Endothelial cell of umbilical vein (primary cell): ENCODE measurements at regions not wholly inside any gene's neighbourhood (a gene's known extent, or its start where the extent isn't known, plus 50 kb on each side); places are given as distances from the start of the nearest gene placed in this dataset.

ENCODE experiments used
- BruUV-seq: library from RNA; stranded (reverse); fragments of 400-500 nt; replicated peaks from 2 replicates; lab custom pipeline; 2021; lab: Mats Ljungman, UMichigan
- CTCF ChIA-PET: fragments of 300-600, 350-600 bp; sonication (Branson Sonifier 250); formaldehyde crosslinking; loops from one replicate; lab custom pipeline; 2021; ENCODE audit warnings: antibody characterized with exemption, inconsistent platforms; lab: Charles Lee
- POLR2A ChIA-PET: fragments of 300-600, 350-600 bp; sonication (Branson Sonifier 250); formaldehyde crosslinking; loops from one replicate; lab custom pipeline; 2021; ENCODE audit warnings: antibody characterized with exemption, inconsistent platforms; lab: Charles Lee
- DNase-seq: peaks from one replicate; pipeline ENCODE4 v3.0.0-alpha.2; 2011; ENCODE audit warnings: low read depth, low spot score
- FAIRE-seq: peaks from 2 replicates; lab custom pipeline; 2011; peaks lifted over from hg19 to GRCh38; lab: Jason Lieb, UNC
- H2AFZ ChIP-seq: 2 replicates; pipeline ENCODE4 v1.6.0; 2012; ENCODE audit warnings: low read depth, low read length, control low read depth, inconsistent platforms
- H3K27ac ChIP-seq: 2 replicates; pipeline ENCODE4 v1.5.1; 2011; ENCODE audit warnings: low read depth, mild to moderate bottlenecking, control low read depth, low read length, moderate library complexity; ENCODE audit not compliant: insufficient read depth
- H3K27me3 ChIP-seq, 2 experiments: 2 replicates each; pipeline versions ENCODE4 v1.6.0 to v1.6.1; 2011; ENCODE audit warnings: low read length in 2 of 2, mixed read lengths in 1 of 2; ENCODE audit not compliant: control insufficient read depth in 2 of 2, insufficient read depth in 2 of 2
- H3K36me3 ChIP-seq, 2 experiments: 2 replicates in 1 of 2; 3 replicates in 1 of 2; pipeline ENCODE4 v1.5.1; 2011; ENCODE audit warnings: low read length in 2 of 2, mild to moderate bottlenecking in 1 of 2, moderate library complexity in 1 of 2; ENCODE audit not compliant: control insufficient read depth in 2 of 2, insufficient read depth in 2 of 2; ENCODE audit errors: extremely low read depth in 1 of 2
- H3K4me1 ChIP-seq: 3 replicates; pipeline ENCODE4 v1.5.1; 2011; ENCODE audit warnings: mild to moderate bottlenecking, low read length; ENCODE audit not compliant: control insufficient read depth, insufficient read depth; ENCODE audit errors: extremely low read depth
- H3K4me2 ChIP-seq: 2 replicates; pipeline ENCODE4 v1.6.1; 2011; ENCODE audit warnings: low read length, control low read depth, mixed read lengths; ENCODE audit not compliant: insufficient read depth
- H3K4me3 ChIP-seq, 3 experiments: fragments of 200-600 bp in 1 of 3; sonication (generic), shearing (Covaris generic) in 1 of 3; replicated peaks in 1 of 3; 2 replicates each; pipeline ENCODE4 v1.5.1; 2011 to 2016; ENCODE audit warnings: control low read depth in 3 of 3, low read length in 3 of 3, mild to moderate bottlenecking in 2 of 3, inconsistent platforms in 1 of 3, low read depth in 1 of 3, moderate library complexity in 1 of 3; ENCODE audit not compliant: insufficient read depth in 1 of 3
- H3K79me2 ChIP-seq: 2 replicates; pipeline ENCODE4 v1.6.0; 2012; ENCODE audit warnings: low read length, inconsistent platforms; ENCODE audit not compliant: control insufficient read depth, insufficient read depth
- H3K9ac ChIP-seq: replicated peaks from 2 replicates; pipeline ENCODE3; 2011; ENCODE audit warnings: low read length, control low read depth; ENCODE audit not compliant: insufficient read depth; ENCODE audit errors: extremely low read depth
- H3K9me1 ChIP-seq: replicated peaks from 3 replicates; pipeline ENCODE4 v1.6.0; 2011; ENCODE audit warnings: mild to moderate bottlenecking, low read length; ENCODE audit not compliant: control insufficient read depth, insufficient read depth; ENCODE audit errors: extremely low read depth
- H3K9me3 ChIP-seq: replicated peaks from 2 replicates; pipeline ENCODE4 v1.5.1; 2012; ENCODE audit warnings: low read length, inconsistent platforms; ENCODE audit not compliant: control insufficient read depth, insufficient read depth
- H4K20me1 ChIP-seq: replicated peaks from 2 replicates; pipeline ENCODE3; 2011; ENCODE audit warnings: mild to moderate bottlenecking, low read length; ENCODE audit not compliant: control insufficient read depth, insufficient read depth; ENCODE audit errors: extremely low read depth
- EZH2 ChIP-seq: IDR thresholded peaks from 2 replicates; pipeline ENCODE4 v1.6.1; 2012; ENCODE audit warnings: borderline replicate concordance, low read depth, mild to moderate bottlenecking, moderate library complexity, low read length, inconsistent platforms; ENCODE audit not compliant: severe bottlenecking
- FOS ChIP-seq: IDR thresholded peaks from 2 replicates; pipeline ENCODE4 v1.6.1; 2011; ENCODE audit warnings: mild to moderate bottlenecking, low read length, moderate library complexity, borderline replicate concordance; ENCODE audit not compliant: insufficient read depth
- GATA2 ChIP-seq: IDR thresholded peaks from 2 replicates; pipeline ENCODE4 v1.7.0; 2011; ENCODE audit warnings: low read depth, mild to moderate bottlenecking, moderate library complexity, mixed read lengths, low read length; ENCODE audit not compliant: insufficient read length, insufficient read depth
- JUN ChIP-seq: IDR thresholded peaks from 2 replicates; pipeline ENCODE4 v1.6.1; 2011; ENCODE audit warnings: borderline replicate concordance, low read depth; ENCODE audit not compliant: insufficient read length, insufficient read depth
- MYC ChIP-seq: IDR thresholded peaks from one replicate; pipeline ENCODE4 v1.6.1; 2011; ENCODE audit warnings: mild to moderate bottlenecking, low read depth, low read length
- POLR2A ChIP-seq: IDR thresholded peaks from 2 replicates; pipeline ENCODE4 v1.6.1; 2012; ENCODE audit warnings: low read depth, mild to moderate bottlenecking, control low read depth, low read length
- POLR2AphosphoS5 ChIP-seq: IDR thresholded peaks from 2 replicates; pipeline ENCODE4 v1.6.1; 2012; ENCODE audit warnings: low read depth, mild to moderate bottlenecking, control low read depth, low read length, moderate library complexity; ENCODE audit not compliant: insufficient read depth
- dilution Hi-C: fragments of 300-500 bp; cut with MboI; formaldehyde crosslinking; loops from one replicate; pipeline ENCODE4 v1.15.0; 2019; ENCODE audit warnings: low sequenced_read_pairs; ENCODE audit not compliant: extremely low pct_ligation_motif_present
- intact Hi-C: fragments of 100-400 bp; cut with micrococcal nuclease; formaldehyde crosslinking; loops from one replicate; pipeline ENCODE4 v1.10.0; 2022
- TF ChIP-seq, protein P1 (sequence below): IDR thresholded peaks from 2 replicates; pipeline ENCODE4 v1.6.1; 2011; ENCODE audit not compliant: insufficient read depth, insufficient read length
- TF ChIP-seq, protein P2 (sequence below), 2 donors: IDR thresholded peaks; 1 replicate in 1 of 2; 2 replicates in 1 of 2; pipeline ENCODE4 v1.5.1; 2011; ENCODE audit warnings: low read length in 2 of 2, mild to moderate bottlenecking in 2 of 2, moderate library complexity in 2 of 2, control low read depth in 1 of 2, inconsistent platforms in 1 of 2, low read depth in 1 of 2; ENCODE audit not compliant: insufficient read depth in 1 of 2; ENCODE audit errors: extremely low read depth in 1 of 2

DNA sequence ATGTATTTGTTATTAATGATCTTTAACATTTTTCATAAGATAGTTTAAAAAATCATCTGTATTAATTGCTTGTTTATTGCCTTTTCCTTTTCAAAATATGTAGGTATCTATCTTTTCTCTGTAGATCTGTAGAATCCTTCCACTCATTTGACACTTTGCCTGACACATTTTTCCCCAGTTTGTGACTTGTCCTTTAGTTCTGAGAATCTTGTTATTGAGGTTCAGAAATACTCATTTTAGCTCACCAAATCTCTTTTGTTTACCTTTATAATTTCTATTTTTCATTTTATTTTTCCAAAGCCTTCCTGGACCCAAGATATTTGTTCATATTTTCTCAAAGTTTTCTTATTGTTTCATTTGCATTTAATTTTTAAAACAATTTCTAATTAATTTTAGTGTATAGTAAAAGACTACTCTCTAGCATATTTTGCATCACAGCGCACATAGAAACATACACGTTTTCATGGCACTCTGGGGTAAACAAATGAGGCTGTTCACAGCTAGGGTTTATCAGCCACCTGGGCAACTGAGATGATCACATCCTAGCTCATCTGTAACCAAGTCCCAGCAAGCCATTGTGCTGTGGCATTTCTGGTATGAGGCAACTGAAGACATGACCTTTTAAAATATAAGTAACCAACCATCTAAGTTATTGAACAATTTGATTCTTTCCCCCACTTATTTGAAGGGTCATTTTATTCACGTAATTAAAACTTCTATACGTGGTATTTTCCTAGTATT is 275.7 kb downstream of the ADGB start:
- FAIRE-seq (no peak), DNase-seq (no peak)
- dilution Hi-C loops (no loop called here), intact Hi-C loops (no loop called here)
- Histone ChIP-seq H3K9ac (no peak overlapping the region), H3K27me3 (no peaks in the 10 kb centered on the region), H4K20me1 (no peaks in the 10 kb centered on the region), H3K79me2 (no peaks in the 10 kb centered on the region), H2AFZ (no peak overlapping the region), H3K4me2 (no peak overlapping the region), H3K9me1 (no peaks in the 10 kb centered on the region), H3K36me3 (no peaks in the 10 kb centered on the region), H3K4me1 (no peaks in the 10 kb centered on the region), H3K27ac (no peak overlapping the region), H3K4me3 (no peak overlapping the region), H3K9me3 (no peaks in the 10 kb centered on the region)
- TF ChIP-seq, protein P1, sequence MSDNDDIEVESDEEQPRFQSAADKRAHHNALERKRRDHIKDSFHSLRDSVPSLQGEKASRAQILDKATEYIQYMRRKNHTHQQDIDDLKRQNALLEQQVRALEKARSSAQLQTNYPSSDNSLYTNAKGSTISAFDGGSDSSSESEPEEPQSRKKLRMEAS, result no peak
- TF ChIP-seq MYC, result no peak
- CTCF ChIA-PET, result no interaction called here
- POLR2A ChIA-PET, result no interaction called here
- no TSS peak for BruUV-seq

DNA sequence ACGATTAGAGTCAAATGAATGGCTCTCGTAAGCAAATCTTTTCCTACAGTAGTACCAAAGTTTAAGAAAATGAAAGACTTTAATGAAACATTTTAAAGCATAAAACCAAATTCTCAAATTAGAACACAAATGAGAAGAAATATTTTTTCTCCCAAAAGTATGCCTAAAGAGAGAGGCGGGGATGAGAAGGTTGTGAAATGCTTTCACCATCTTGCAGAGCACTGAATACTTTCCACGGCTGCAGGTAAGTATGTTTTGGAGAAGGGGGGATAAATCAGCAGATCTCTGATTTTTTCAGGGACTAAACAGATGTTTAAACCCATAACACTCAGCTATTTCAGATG is 277.1 kb downstream of the ADGB start:
- no peak for DNase-seq
- Histone ChIP-seq H2AFZ (no peak overlapping the region), H3K27me3 (no peaks in the 10 kb centered on the region), H3K79me2 (no peaks in the 10 kb centered on the region), H3K36me3 (no peaks in the 10 kb centered on the region), H3K4me1 (no peaks in the 10 kb centered on the region), H3K9ac (no peak overlapping the region), H3K4me3 (no peak overlapping the region), H3K4me2 (no peak overlapping the region), H3K27ac (no peak overlapping the region), H3K9me3 (no peaks in the 10 kb centered on the region), H3K9me1 (no peaks in the 10 kb centered on the region), H4K20me1 (no peaks in the 10 kb centered on the region)
- POLR2A ChIA-PET, result no interaction called here
- TF ChIP-seq, protein P1, result no peak
- no peak for TF ChIP-seq MYC
- TF ChIP-seq POLR2A, result no peak
- TF ChIP-seq GATA2, result no peak
- no peak for TF ChIP-seq POLR2AphosphoS5
- TF ChIP-seq EZH2, result no peak
- TF ChIP-seq, protein P2, sequence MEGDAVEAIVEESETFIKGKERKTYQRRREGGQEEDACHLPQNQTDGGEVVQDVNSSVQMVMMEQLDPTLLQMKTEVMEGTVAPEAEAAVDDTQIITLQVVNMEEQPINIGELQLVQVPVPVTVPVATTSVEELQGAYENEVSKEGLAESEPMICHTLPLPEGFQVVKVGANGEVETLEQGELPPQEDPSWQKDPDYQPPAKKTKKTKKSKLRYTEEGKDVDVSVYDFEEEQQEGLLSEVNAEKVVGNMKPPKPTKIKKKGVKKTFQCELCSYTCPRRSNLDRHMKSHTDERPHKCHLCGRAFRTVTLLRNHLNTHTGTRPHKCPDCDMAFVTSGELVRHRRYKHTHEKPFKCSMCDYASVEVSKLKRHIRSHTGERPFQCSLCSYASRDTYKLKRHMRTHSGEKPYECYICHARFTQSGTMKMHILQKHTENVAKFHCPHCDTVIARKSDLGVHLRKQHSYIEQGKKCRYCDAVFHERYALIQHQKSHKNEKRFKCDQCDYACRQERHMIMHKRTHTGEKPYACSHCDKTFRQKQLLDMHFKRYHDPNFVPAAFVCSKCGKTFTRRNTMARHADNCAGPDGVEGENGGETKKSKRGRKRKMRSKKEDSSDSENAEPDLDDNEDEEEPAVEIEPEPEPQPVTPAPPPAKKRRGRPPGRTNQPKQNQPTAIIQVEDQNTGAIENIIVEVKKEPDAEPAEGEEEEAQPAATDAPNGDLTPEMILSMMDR (IDR thresholded peaks at IDR 0.05; ENCODE audit: extremely low read depth in 1 of 2, insufficient read depth in 1 of 2, low read depth in 1 of 2, low read length in 2 of 2), result no peak
- TF ChIP-seq JUN, result no peak
- TF ChIP-seq FOS, result no peak
- dilution Hi-C loops (no loop called here), intact Hi-C loops (no loop called here)
- CTCF ChIA-PET, result interaction anchor here (1.1 kb wide), 1 partner anchor 10 kb away, joined by 3 read pairs; no protein-coding TSS in a partner anchor
- no peak for FAIRE-seq
- no TSS peak for BruUV-seq
